C4-2B (cell line): ENCODE measurements at regions not wholly inside any gene's neighbourhood (a gene's known extent, or its start where the extent isn't known, plus 50 kb on each side); places are given as distances from the start of the nearest gene placed in this dataset.

Experiments
- H3K27ac ChIP-seq: fragments of 450-650 bp; 2 replicates; pipeline ENCODE4 v1.5.1; 2017
- CTCF ChIP-seq: fragments of 450-650 bp; conservative IDR thresholded peaks from 2 replicates; pipeline ENCODE4 v1.5.1; 2017; ENCODE audit warnings: mild to moderate bottlenecking
- ZFX ChIP-seq: fragments of 450-650 bp; IDR thresholded peaks from 2 replicates; pipeline ENCODE4 v1.6.1; 2017

GRCh38 chr3:147713234-147714133 is 304.3 kb downstream of the ZIC1 start:
- H3K27ac ChIP-seq, result no peak overlapping the region
- TF ChIP-seq ZFX, result no peak
- no peak for TF ChIP-seq CTCF

- TF ChIP-seq CTCF (no peak), ZFX (no peak)
- no peak overlapping the region for H3K27ac ChIP-seq
These were observed 320.5 kb downstream of the ZIC1 start for GRCh38 chr3:147729641-147730040.

- TF ChIP-seq CTCF (no peak), ZFX (no peak)
- no peak overlapping the region for H3K27ac ChIP-seq
These were observed 321.1 kb downstream of the ZIC1 start for GRCh38 chr3:147730284-147730683.

- TF ChIP-seq CTCF (no peak), ZFX (no peak)
- H3K27ac ChIP-seq, result no peak overlapping the region
These were observed 324.1 kb downstream of the ZIC1 start for GRCh38 chr3:147733217-147733616.

GRCh38 chr3:147735616-147736015 is 326.5 kb downstream of the ZIC1 start:
- TF ChIP-seq ZFX (no peak), CTCF (no peak)
- H3K27ac ChIP-seq, result no peak overlapping the region

- TF ChIP-seq CTCF, result no peak
- no peak for TF ChIP-seq ZFX
- no peak overlapping the region for H3K27ac ChIP-seq
These were observed 327.1 kb downstream of the ZIC1 start for GRCh38 chr3:147736226-147736625.

GRCh38 chr3:147737376-147737775 is 328.2 kb downstream of the ZIC1 start:
- TF ChIP-seq CTCF, result no peak
- TF ChIP-seq ZFX, result no peak
- no peak overlapping the region for H3K27ac ChIP-seq
